Activated B cell treated with CpG ODN at 0.5 μM for 24 hours (primary cell): ENCODE measurements at regions not wholly inside any gene's neighbourhood (a gene's known extent, or its start where the extent isn't known, plus 50 kb on each side); places are given as distances from the start of the nearest gene placed in this dataset.

Experiments
- ATAC-seq: fragments of 200-7000 bp; cut with Tn5 transposase; one replicate; pipeline ENCODE4 v1.10.0; 2021; ENCODE audit warnings: low read depth, mild to moderate bottlenecking, moderate library complexity
- CTCF ChIA-PET: fragments of 350-600 bp; sonication (Branson Sonifier 250); formaldehyde crosslinking; loops from one replicate; lab custom pipeline; 2021; ENCODE audit warnings: antibody characterized with exemption; lab: Charles Lee
- POLR2A ChIA-PET: fragments of 350-600 bp; sonication (Branson Sonifier 250); formaldehyde crosslinking; loops from one replicate; lab custom pipeline; 2021; ENCODE audit warnings: antibody characterized with exemption; lab: Charles Lee
- DNase-seq: peaks from one replicate; pipeline ENCODE4 v3.0.0; 2022
- H3K27ac Mint-ChIP-seq: one replicate; pipeline ENCODE4 v1.8.0; 2020; ENCODE audit warnings: mixed read lengths
- H3K27me3 Mint-ChIP-seq: one replicate; pipeline ENCODE4 v1.8.0; 2021; ENCODE audit warnings: mixed read lengths
- H3K36me3 Mint-ChIP-seq: one replicate; pipeline ENCODE4 v1.8.0; 2021; ENCODE audit warnings: low read depth, mixed read lengths
- H3K4me1 Mint-ChIP-seq: one replicate; pipeline ENCODE4 v1.8.0; 2021; ENCODE audit warnings: mixed read lengths
- H3K4me3 Mint-ChIP-seq: one replicate; pipeline ENCODE4 v1.8.0; 2020; ENCODE audit warnings: mild to moderate bottlenecking, mixed read lengths
- H3K9me3 Mint-ChIP-seq: one replicate; pipeline ENCODE4 v1.8.0; 2020; ENCODE audit warnings: mixed read lengths
- intact Hi-C: fragments of 100-400 bp; cut with micrococcal nuclease; formaldehyde crosslinking; loops from one replicate; pipeline ENCODE4 v1.15.1; 2024
- TF ChIP-seq, protein P1 (sequence below): fragments of 200-600 bp; IDR thresholded peaks from one replicate; pipeline ENCODE4 v1.8.0; 2022; ENCODE audit warnings: antibody characterized with exemption, mild to moderate bottlenecking

- POLR2A ChIA-PET: no interaction called here
- ATAC-seq (no peak), DNase-seq (no peak)
- H3K27me3 Mint-ChIP-seq: no peaks in the 10 kb centered on the region
- H3K4me3 Mint-ChIP-seq: no peak overlapping the region
- intact Hi-C loops: no loop called here
- H3K9me3 Mint-ChIP-seq: peaks cover 3% of the 10 kb centered on the region
- H3K4me1 Mint-ChIP-seq: no peaks in the 10 kb centered on the region
- CTCF ChIA-PET: no interaction called here
- no peaks in the 10 kb centered on the region for H3K36me3 Mint-ChIP-seq
- TF ChIP-seq, protein P1, sequence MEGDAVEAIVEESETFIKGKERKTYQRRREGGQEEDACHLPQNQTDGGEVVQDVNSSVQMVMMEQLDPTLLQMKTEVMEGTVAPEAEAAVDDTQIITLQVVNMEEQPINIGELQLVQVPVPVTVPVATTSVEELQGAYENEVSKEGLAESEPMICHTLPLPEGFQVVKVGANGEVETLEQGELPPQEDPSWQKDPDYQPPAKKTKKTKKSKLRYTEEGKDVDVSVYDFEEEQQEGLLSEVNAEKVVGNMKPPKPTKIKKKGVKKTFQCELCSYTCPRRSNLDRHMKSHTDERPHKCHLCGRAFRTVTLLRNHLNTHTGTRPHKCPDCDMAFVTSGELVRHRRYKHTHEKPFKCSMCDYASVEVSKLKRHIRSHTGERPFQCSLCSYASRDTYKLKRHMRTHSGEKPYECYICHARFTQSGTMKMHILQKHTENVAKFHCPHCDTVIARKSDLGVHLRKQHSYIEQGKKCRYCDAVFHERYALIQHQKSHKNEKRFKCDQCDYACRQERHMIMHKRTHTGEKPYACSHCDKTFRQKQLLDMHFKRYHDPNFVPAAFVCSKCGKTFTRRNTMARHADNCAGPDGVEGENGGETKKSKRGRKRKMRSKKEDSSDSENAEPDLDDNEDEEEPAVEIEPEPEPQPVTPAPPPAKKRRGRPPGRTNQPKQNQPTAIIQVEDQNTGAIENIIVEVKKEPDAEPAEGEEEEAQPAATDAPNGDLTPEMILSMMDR: no peak
- H3K27ac Mint-ChIP-seq: no peak overlapping the region
Observed at GRCh38 chr7:46549892-46550639, 629.0 kb upstream of the IGFBP3 start.

GRCh38 chr7:46549347-46549746, 628.3 kb upstream of the IGFBP3 start:
- no peak overlapping the region for H3K27ac Mint-ChIP-seq
- H3K27me3 Mint-ChIP-seq: no peaks in the 10 kb centered on the region
- TF ChIP-seq, protein P1: no peak
- intact Hi-C loops: no loop called here
- ATAC-seq (no peak), DNase-seq (no peak)
- no peak overlapping the region for H3K4me3 Mint-ChIP-seq
- POLR2A ChIA-PET: no interaction called here
- no peaks in the 10 kb centered on the region for H3K4me1 Mint-ChIP-seq
- no peaks in the 10 kb centered on the region for H3K9me3 Mint-ChIP-seq
- CTCF ChIA-PET: no interaction called here
- no peaks in the 10 kb centered on the region for H3K36me3 Mint-ChIP-seq

GRCh38 chr7:46547044-46547443, 626.0 kb upstream of the IGFBP3 start:
- Mint-ChIP-seq H3K4me3 (no peak overlapping the region), H3K9me3 (no peaks in the 10 kb centered on the region), H3K4me1 (no peaks in the 10 kb centered on the region), H3K36me3 (no peaks in the 10 kb centered on the region), H3K27ac (no peak overlapping the region), H3K27me3 (no peaks in the 10 kb centered on the region)
- intact Hi-C loops: no loop called here
- ChIA-PET POLR2A (no interaction called here), CTCF (no interaction called here)
- DNase-seq (no peak), ATAC-seq (no peak)
- TF ChIP-seq, protein P1: no peak

- no peak overlapping the region for H3K27ac Mint-ChIP-seq
- ChIA-PET POLR2A (no interaction called here), CTCF (no interaction called here)
- TF ChIP-seq, protein P1: no peak
- no peaks in the 10 kb centered on the region for H3K36me3 Mint-ChIP-seq
- H3K27me3 Mint-ChIP-seq: no peaks in the 10 kb centered on the region
- ATAC-seq: no peak
- intact Hi-C loops: no loop called here
- H3K9me3 Mint-ChIP-seq: no peaks in the 10 kb centered on the region
- H3K4me1 Mint-ChIP-seq: no peaks in the 10 kb centered on the region
- no peak overlapping the region for H3K4me3 Mint-ChIP-seq
- DNase-seq: no peak
Observed at GRCh38 chr7:46545790-46546189, 624.7 kb upstream of the IGFBP3 start.

DNA sequence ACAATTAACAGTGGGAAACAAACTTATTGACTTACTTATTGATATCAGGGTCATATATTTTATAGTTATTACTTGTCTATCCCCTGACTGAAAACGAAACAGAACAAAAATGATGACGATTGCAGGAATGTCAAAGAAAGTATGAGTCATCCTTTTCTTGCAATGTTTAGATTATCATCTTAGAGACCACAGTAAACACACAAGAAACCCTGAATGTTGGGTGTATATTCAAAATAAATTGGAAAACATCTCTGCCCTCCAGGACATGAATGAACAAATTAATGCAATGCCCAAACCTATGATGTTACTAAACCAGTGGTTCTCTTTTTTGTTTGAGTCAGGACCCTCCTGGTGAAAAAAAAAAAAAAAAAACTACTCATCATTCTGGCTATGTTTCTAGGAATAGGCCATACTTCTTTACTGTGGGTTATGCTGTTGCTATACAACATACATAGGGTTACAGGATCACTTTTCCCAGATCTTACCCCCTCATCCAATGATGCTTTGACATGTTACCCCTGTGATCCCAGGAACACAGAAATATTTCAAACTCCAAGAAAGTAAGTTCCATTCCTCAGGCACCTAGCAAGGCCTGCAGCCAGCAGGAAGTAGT, 623.4 kb upstream of the IGFBP3 start:
- ATAC-seq (no peak), DNase-seq (no peak)
- ChIA-PET CTCF (no interaction called here), POLR2A (no interaction called here)
- peaks cover under 1% of the 10 kb centered on the region for H3K9me3 Mint-ChIP-seq
- no peaks in the 10 kb centered on the region for H3K4me1 Mint-ChIP-seq
- TF ChIP-seq, protein P1: no peak
- H3K27ac Mint-ChIP-seq: no peak overlapping the region
- intact Hi-C loops: no loop called here
- no peak overlapping the region for H3K4me3 Mint-ChIP-seq
- H3K27me3 Mint-ChIP-seq: no peaks in the 10 kb centered on the region
- H3K36me3 Mint-ChIP-seq: no peaks in the 10 kb centered on the region
